A549 (cell line): ENCODE measurements at regions not wholly inside any gene's neighbourhood (a gene's known extent, or its start where the extent isn't known, plus 50 kb on each side); places are given as distances from the start of the nearest gene placed in this dataset.
A peak's percentile ranks its signal among the peaks of the same experiment; 100 is the strongest.

Source experiments
- ATAC-seq, 2 experiments: fragments of 200-7000 bp in 1 of 2; fragments of >200 bp in 1 of 2; cut with Nextera tagmentation in 1 of 2; cut with Tn5 transposase in 1 of 2; 3 replicates each; pipeline versions ENCODE4 v1.8.0 to v1.9.1; 2018 to 2020; ENCODE audit warnings: mild to moderate bottlenecking in 1 of 2, moderate library complexity in 1 of 2
- CTCF ChIA-PET: fragments of 300-600 bp; sonication (Branson Sonifier 250); formaldehyde crosslinking; extraction: SDS; loops from one replicate; lab custom pipeline; 2021; ENCODE audit warnings: antibody characterized with exemption, inconsistent platforms; lab: Yijun Ruan, JAX
- POLR2A ChIA-PET: fragments of 350-600 bp; formaldehyde crosslinking; extraction: SDS; loops from one replicate; lab custom pipeline; 2021; ENCODE audit warnings: antibody characterized with exemption, inconsistent platforms; lab: Yijun Ruan, JAX
- DNase-seq, 2 experiments: peaks; one replicate each; pipeline versions ENCODE4 v3.0.0 to v3.0.0-alpha.2; 2011 to 2016; ENCODE audit warnings: low read depth in 1 of 2, low spot score in 1 of 2
- FAIRE-seq: peaks from 2 replicates; lab custom pipeline; 2011; peaks lifted over from hg19 to GRCh38; lab: Jason Lieb, UNC
- H3K27ac ChIP-seq, 2 experiments: fragments of >200 bp; sonication (Bioruptor Twin); formaldehyde crosslinking; 3 replicates each; pipeline ENCODE4 v1.5.1; 2016 to 2017
- H3K4me1 ChIP-seq: fragments of >200 bp; sonication (Bioruptor Twin); formaldehyde crosslinking; 3 replicates; pipeline ENCODE4 v1.6.1; 2016
- H3K4me2 ChIP-seq: fragments of >200 bp; sonication (Bioruptor Twin); formaldehyde crosslinking; 3 replicates; pipeline ENCODE4 v1.6.1; 2016
- H3K4me3 ChIP-seq: fragments of >200 bp; sonication (Bioruptor Twin); formaldehyde crosslinking; 3 replicates; pipeline ENCODE4 v1.5.1; 2016
- H3K9me3 ChIP-seq: fragments of >200 bp; sonication (Bioruptor Twin); formaldehyde crosslinking; 3 replicates; pipeline ENCODE4 v1.6.1; 2016
- EHF ChIP-seq: fragments of 250-450 bp; sonication (Bioruptor Pico); IDR thresholded peaks from 2 replicates; pipeline ENCODE4 v1.5.0; 2020; ENCODE audit warnings: mild to moderate bottlenecking
- FOSL2 ChIP-seq, 2 experiments: fragments of 450-650 bp in 1 of 2; fragments of >200 bp in 1 of 2; sonication (Bioruptor Twin) in 1 of 2; formaldehyde crosslinking; IDR thresholded peaks; 2 replicates each; pipeline versions ENCODE4 v1.5.0 to v1.6.1; 2016 to 2020; ENCODE audit warnings: mild to moderate bottlenecking in 1 of 2, moderate library complexity in 1 of 2
- FOXS1 ChIP-seq: fragments of 250-450 bp; sonication (Bioruptor Pico); IDR thresholded peaks from 2 replicates; pipeline ENCODE4 v1.5.0; 2020; ENCODE audit warnings: mild to moderate bottlenecking, moderate library complexity
- GATA3 ChIP-seq: IDR thresholded peaks from 2 replicates; pipeline ENCODE4 v1.6.1; 2012; ENCODE audit warnings: borderline replicate concordance
- HDAC2 ChIP-seq: fragments of 200-600 bp; sonication (generic); IDR thresholded peaks from 2 replicates; pipeline ENCODE4 v1.6.1; 2016
- HMGXB4 ChIP-seq: fragments of 250-450 bp; sonication (Bioruptor Pico); IDR thresholded peaks from 2 replicates; pipeline ENCODE4 v1.5.0; 2021; ENCODE audit warnings: mild to moderate bottlenecking, moderate library complexity, borderline replicate concordance
- HOXB13 ChIP-seq: fragments of 250-450 bp; sonication (Bioruptor Pico); IDR thresholded peaks from 2 replicates; pipeline ENCODE4 v1.5.0; 2020; ENCODE audit warnings: low read depth, mild to moderate bottlenecking, moderate library complexity
- KDM1A ChIP-seq: fragments of 200-600 bp; sonication (generic); IDR thresholded peaks from 2 replicates; pipeline ENCODE4 v1.6.1; 2016; ENCODE audit warnings: low read depth, mild to moderate bottlenecking
- MYC ChIP-seq: IDR thresholded peaks from 2 replicates; pipeline ENCODE4 v1.6.1; 2012; ENCODE audit warnings: mild to moderate bottlenecking, inconsistent platforms, low read length, improper control_type of control experiment, borderline replicate concordance
- POLR2A ChIP-seq: IDR thresholded peaks from 2 replicates; pipeline ENCODE4 v1.6.1; 2012; ENCODE audit warnings: mild to moderate bottlenecking, low read length
- RAD21 ChIP-seq, 2 experiments: fragments of >200 bp in 1 of 2; sonication (Bioruptor Twin) in 1 of 2; formaldehyde crosslinking in 1 of 2; IDR thresholded peaks in 1 of 2; conservative IDR thresholded peaks in 1 of 2; 2 replicates in 1 of 2; 3 replicates in 1 of 2; pipeline ENCODE4 v1.6.1; 2012 to 2018; ENCODE audit warnings: inconsistent platforms in 1 of 2
- RCOR1 ChIP-seq: fragments of 150-350 bp; IDR thresholded peaks from 2 replicates; pipeline ENCODE4 v1.6.1; 2014; ENCODE audit warnings: antibody characterized with exemption, low read length, low read depth
- REST ChIP-seq: fragments of 200-600 bp; sonication (generic); IDR thresholded peaks from 2 replicates; pipeline ENCODE4 v1.6.1; 2016; ENCODE audit warnings: antibody characterized with exemption, mild to moderate bottlenecking, moderate library complexity
- RFX5 ChIP-seq: fragments of 450-650 bp; IDR thresholded peaks from 2 replicates; pipeline ENCODE4 v1.7.1; 2014; ENCODE audit warnings: antibody characterized with exemption, mild to moderate bottlenecking, moderate library complexity
- RNF2 ChIP-seq: fragments of 200-600 bp; sonication (generic); IDR thresholded peaks from 2 replicates; pipeline ENCODE4 v1.6.1; 2016; ENCODE audit warnings: low read depth, mild to moderate bottlenecking, antibody characterized with exemption, moderate library complexity, borderline replicate concordance
- SMC3 ChIP-seq: fragments of >200 bp; sonication (Bioruptor Twin); formaldehyde crosslinking; IDR thresholded peaks from 3 replicates; pipeline ENCODE4 v1.6.1; 2018; ENCODE audit warnings: inconsistent platforms
- TFCP2L1 ChIP-seq: fragments of 250-450 bp; sonication (Bioruptor Pico); IDR thresholded peaks from 2 replicates; pipeline ENCODE4 v1.5.0; 2021; ENCODE audit warnings: mild to moderate bottlenecking
- USF2 ChIP-seq: fragments of 450-650 bp; IDR thresholded peaks from 2 replicates; pipeline ENCODE4 v1.6.1; 2014; ENCODE audit warnings: antibody characterized with exemption
- ZC3H11A ChIP-seq: fragments of 450-650 bp; IDR thresholded peaks from 2 replicates; pipeline ENCODE4 v1.6.1; 2014; ENCODE audit warnings: antibody characterized with exemption, mild to moderate bottlenecking
- ZFP36 ChIP-seq: fragments of 450-650 bp; IDR thresholded peaks from 2 replicates; pipeline ENCODE4 v1.6.1; 2014; ENCODE audit warnings: borderline replicate concordance; ENCODE audit not compliant: partially characterized antibody
- ZNF302 ChIP-seq: fragments of 250-450 bp; sonication (Bioruptor Pico); IDR thresholded peaks from 2 replicates; pipeline ENCODE4 v1.9.0; 2021; ENCODE audit warnings: inconsistent platforms, mild to moderate bottlenecking, moderate library complexity
- ZSCAN20 ChIP-seq: fragments of 250-450 bp; sonication (Bioruptor Pico); IDR thresholded peaks from 2 replicates; pipeline ENCODE4 v1.8.0; 2022; ENCODE audit warnings: mild to moderate bottlenecking, moderate library complexity
- WGBS: methylation state at CpG from one replicate; pipeline ENCODE4 v1.1.6; 2017; ENCODE audit errors: missing lambda C conversion rate; 5-methylcytosine and 5-hydroxymethylcytosine counted together

GRCh38 chr5:106964132-106964531, 706.6 kb downstream of the EFNA5 start:
- TF ChIP-seq FOSL2 (IDR thresholded peaks at IDR 0.05) = no peak
- TF ChIP-seq FOSL2 (CRISPR knock-in tag; IDR thresholded peaks at IDR 0.05) = 0 out of 2 replicates have a peak, but pooled peaks have one; percentile 29
- TF ChIP-seq SMC3 = no peak
- no peak for TF ChIP-seq KDM1A
- no peak for TF ChIP-seq RFX5
- TF ChIP-seq FOXS1 = no peak
- TF ChIP-seq, all 56 proteins: peak for 1
- Histone ChIP-seq H3K4me2 (peak overlapping the region; percentile 23; the same call in 2 of the 3 replicates), H3K9me3 (no peaks in the 10 kb centered on the region), H3K27ac (no peak overlapping the region), H3K4me1 (peaks cover 23% of the 10 kb centered on the region; the same call in 2 of the 3 replicates), H3K4me3 (no peak overlapping the region)
- ChIA-PET POLR2A (no interaction called here), CTCF (no interaction called here)
- no peak for FAIRE-seq
- peak in 1 of 2 experiments; percentile 43 for DNase-seq
- 16% methylated on average over 1 of the region's 1 CpG for WGBS
- peak; percentile 47 to 69; a peak in 3 of 6 replicates for ATAC-seq

- DNase-seq = no peak
- CTCF ChIA-PET = no interaction called here
- H3K4me3 ChIP-seq = no peak overlapping the region
- WGBS = 85% methylated on average over 1 of the region's 1 CpG
- no peak overlapping the region for H3K27ac ChIP-seq
- no peak for TF ChIP-seq ZC3H11A
- no peak for TF ChIP-seq HOXB13 (CRISPR knock-in tag)
- no peak for TF ChIP-seq REST
- TF ChIP-seq MYC = no peak
- TF ChIP-seq RCOR1 = no peak
- TF ChIP-seq ZSCAN20 (CRISPR knock-in tag) = no peak
- no peak for TF ChIP-seq RAD21 (conservative IDR thresholded peaks at IDR 0.05 in 1 of 2, IDR thresholded peaks at IDR 0.05 in 1 of 2)
- TF ChIP-seq USF2 = no peak
- no peak for TF ChIP-seq HMGXB4 (CRISPR knock-in tag)
- no peak for TF ChIP-seq FOXS1
- no peak for TF ChIP-seq RNF2
- TF ChIP-seq ZNF302 (CRISPR knock-in tag) = no peak
- no peak for TF ChIP-seq ZFP36
- TF ChIP-seq EHF = no peak
- TF ChIP-seq HDAC2 = no peak
- no peak for TF ChIP-seq POLR2A
- no peak for TF ChIP-seq GATA3
- no peak for TF ChIP-seq TFCP2L1 (CRISPR knock-in tag)
- no peak for TF ChIP-seq KDM1A
- no peak for TF ChIP-seq RFX5
- H3K4me2 ChIP-seq = peak overlapping the region; percentile 23; the same call in 2 of the 3 replicates
- no peak for FAIRE-seq
- no peak for ATAC-seq
- H3K9me3 ChIP-seq = no peaks in the 10 kb centered on the region
- H3K4me1 ChIP-seq = peaks cover 23% of the 10 kb centered on the region; the same call in 2 of the 3 replicates
- POLR2A ChIA-PET = no interaction called here
Observed at GRCh38 chr5:106963630-106964029, 707.1 kb downstream of the EFNA5 start.
